Upper lobe of right lung (tissue), 1 donor: ENCODE measurements at regions not wholly inside any gene's neighbourhood (a gene's known extent, or its start where the extent isn't known, plus 50 kb on each side); places are given as distances from the start of the nearest gene placed in this dataset.

Experiments
- ATAC-seq: fragments of 200-7000 bp; cut with Tn5 transposase; one replicate; pipeline ENCODE4 v1.9.1; 2020; ENCODE audit warnings: mild to moderate bottlenecking, moderate library complexity
- DNase-seq: peaks from one replicate; pipeline ENCODE4 v3.0.0-alpha.2; 2020
- H3K27ac ChIP-seq: fragments of 200-600 bp; one replicate; pipeline ENCODE4 v1.8.0; 2022
- H3K27me3 ChIP-seq: fragments of 200-600 bp; one replicate; pipeline ENCODE4 v1.8.0; 2022; ENCODE audit warnings: mild to moderate bottlenecking
- H3K36me3 ChIP-seq: fragments of 200-600 bp; one replicate; pipeline ENCODE4 v1.8.0; 2022
- H3K4me1 ChIP-seq: fragments of 200-600 bp; one replicate; pipeline ENCODE4 v1.8.0; 2022
- H3K4me3 ChIP-seq: fragments of 200-600 bp; one replicate; pipeline ENCODE4 v1.8.0; 2022; ENCODE audit warnings: mild to moderate bottlenecking
- H3K9me3 ChIP-seq: fragments of 200-600 bp; one replicate; pipeline ENCODE4 v1.8.0; 2022
- intact Hi-C: fragments of 100-400 bp; cut with DNase I; formaldehyde crosslinking; loops from one replicate; pipeline ENCODE4 v1.11.0; 2022
- TF ChIP-seq, protein P1 (sequence below): fragments of 200-600 bp; IDR thresholded peaks from one replicate; pipeline ENCODE4 v1.8.0; 2022; ENCODE audit warnings: antibody characterized with exemption
- donor health status: DM: no; HTN: yes; CAD: no; lungs with severe emphysema.

DNA sequence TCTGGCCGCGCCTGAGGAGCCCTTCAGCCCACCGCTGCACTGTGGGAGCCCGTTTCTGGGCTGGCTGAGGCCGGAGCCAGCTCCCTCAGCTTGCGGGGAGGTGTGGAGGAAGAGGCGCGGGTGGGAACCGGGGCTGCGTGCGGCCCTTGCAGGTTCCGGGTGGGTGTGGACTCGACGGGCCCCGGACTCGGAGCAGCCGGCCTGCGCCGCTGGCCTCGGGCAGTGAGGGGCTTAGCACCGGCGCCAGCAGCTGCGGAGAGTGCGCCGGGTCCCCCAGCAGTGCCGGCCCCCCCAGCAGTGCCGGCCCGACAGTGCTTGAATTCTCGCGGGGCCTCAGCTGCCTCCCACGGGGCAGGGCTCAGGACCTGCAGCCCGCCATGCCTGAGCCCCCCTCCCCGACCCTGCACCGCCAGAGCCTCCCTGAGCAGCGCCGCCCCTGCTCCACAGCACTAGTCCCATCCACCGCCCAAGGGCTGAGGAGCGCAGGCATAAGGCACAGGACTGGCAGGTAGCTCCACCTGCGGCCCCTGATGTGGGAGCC lies 534.2 kb downstream of the ZNF804A start:
- H3K4me3 ChIP-seq: no peak overlapping the region
- DNase-seq (peak; percentile 56), ATAC-seq (peak; percentile 21)
- H3K36me3 ChIP-seq: no peaks in the 10 kb centered on the region
- no peak overlapping the region for H3K27ac ChIP-seq
- no peaks in the 10 kb centered on the region for H3K27me3 ChIP-seq
- H3K9me3 ChIP-seq: no peaks in the 10 kb centered on the region
- TF ChIP-seq, protein P1, sequence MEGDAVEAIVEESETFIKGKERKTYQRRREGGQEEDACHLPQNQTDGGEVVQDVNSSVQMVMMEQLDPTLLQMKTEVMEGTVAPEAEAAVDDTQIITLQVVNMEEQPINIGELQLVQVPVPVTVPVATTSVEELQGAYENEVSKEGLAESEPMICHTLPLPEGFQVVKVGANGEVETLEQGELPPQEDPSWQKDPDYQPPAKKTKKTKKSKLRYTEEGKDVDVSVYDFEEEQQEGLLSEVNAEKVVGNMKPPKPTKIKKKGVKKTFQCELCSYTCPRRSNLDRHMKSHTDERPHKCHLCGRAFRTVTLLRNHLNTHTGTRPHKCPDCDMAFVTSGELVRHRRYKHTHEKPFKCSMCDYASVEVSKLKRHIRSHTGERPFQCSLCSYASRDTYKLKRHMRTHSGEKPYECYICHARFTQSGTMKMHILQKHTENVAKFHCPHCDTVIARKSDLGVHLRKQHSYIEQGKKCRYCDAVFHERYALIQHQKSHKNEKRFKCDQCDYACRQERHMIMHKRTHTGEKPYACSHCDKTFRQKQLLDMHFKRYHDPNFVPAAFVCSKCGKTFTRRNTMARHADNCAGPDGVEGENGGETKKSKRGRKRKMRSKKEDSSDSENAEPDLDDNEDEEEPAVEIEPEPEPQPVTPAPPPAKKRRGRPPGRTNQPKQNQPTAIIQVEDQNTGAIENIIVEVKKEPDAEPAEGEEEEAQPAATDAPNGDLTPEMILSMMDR: no peak
- H3K4me1 ChIP-seq: no peaks in the 10 kb centered on the region
- intact Hi-C loops: no loop called here

- no peaks in the 10 kb centered on the region for H3K9me3 ChIP-seq
- DNase-seq (no peak), ATAC-seq (no peak)
- no peaks in the 10 kb centered on the region for H3K27me3 ChIP-seq
- H3K4me3 ChIP-seq: no peak overlapping the region
- TF ChIP-seq, protein P1: no peak
- intact Hi-C loops: no loop called here
- H3K36me3 ChIP-seq: no peaks in the 10 kb centered on the region
- H3K4me1 ChIP-seq: no peaks in the 10 kb centered on the region
- H3K27ac ChIP-seq: no peak overlapping the region
Observed at GRCh38 chr2:185137700-185138099, 539.4 kb downstream of the ZNF804A start.

DNA sequence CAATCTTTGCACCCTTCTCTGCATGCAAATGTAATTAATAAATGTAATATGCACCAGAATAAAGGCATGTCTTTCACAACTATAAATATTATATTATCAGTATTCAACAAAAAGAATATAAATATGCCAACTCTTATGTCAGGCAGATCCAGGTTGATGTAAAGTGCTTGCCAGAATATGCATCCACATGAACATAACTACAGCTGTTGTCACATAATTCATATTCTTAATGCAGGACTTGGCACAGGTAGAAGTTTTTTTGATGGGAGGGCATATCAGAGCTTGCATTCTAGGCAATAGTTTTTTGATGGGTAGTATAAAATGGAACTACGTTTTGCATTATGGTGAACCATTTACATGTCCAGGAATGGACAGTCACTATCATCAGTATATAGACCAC lies 544.3 kb downstream of the ZNF804A start:
- no peak for DNase-seq
- TF ChIP-seq, protein P1: no peak
- H3K27me3 ChIP-seq: no peaks in the 10 kb centered on the region
- no peaks in the 10 kb centered on the region for H3K4me1 ChIP-seq
- intact Hi-C loops: no loop called here
- no peaks in the 10 kb centered on the region for H3K9me3 ChIP-seq
- no peak overlapping the region for H3K27ac ChIP-seq
- H3K4me3 ChIP-seq: no peak overlapping the region
- H3K36me3 ChIP-seq: no peaks in the 10 kb centered on the region
- ATAC-seq: no peak

- DNase-seq: peak; percentile 47
- intact Hi-C loops: no loop called here
- TF ChIP-seq, protein P1: no peak
Observed at GRCh38 chr2:185144159-185144919, 546.0 kb downstream of the ZNF804A start.

GRCh38 chr2:185145316-185146121 lies 547.2 kb downstream of the ZNF804A start:
- Histone ChIP-seq H3K4me1 (no peaks in the 10 kb centered on the region), H3K27me3 (no peaks in the 10 kb centered on the region), H3K9me3 (no peaks in the 10 kb centered on the region), H3K27ac (no peak overlapping the region), H3K36me3 (no peaks in the 10 kb centered on the region), H3K4me3 (no peak overlapping the region)
- intact Hi-C loops: no loop called here
- ATAC-seq (peak; percentile 29), DNase-seq (peak; percentile 40)
- TF ChIP-seq, protein P1: no peak

More at GRCh38 chr2:185144159-185144919, 546.0 kb downstream of the ZNF804A start:
- ATAC-seq: peak; percentile 36
- H3K4me3 ChIP-seq: no peak overlapping the region
- no peaks in the 10 kb centered on the region for H3K27me3 ChIP-seq
- H3K9me3 ChIP-seq: no peaks in the 10 kb centered on the region
- no peak overlapping the region for H3K27ac ChIP-seq
- no peaks in the 10 kb centered on the region for H3K4me1 ChIP-seq
- H3K36me3 ChIP-seq: no peaks in the 10 kb centered on the region
